SK-N-SH treated with all-trans-retinoic acid at 6 μM for 48 hours (cell line): ENCODE measurements at regions not wholly inside any gene's neighbourhood (a gene's known extent, or its start where the extent isn't known, plus 50 kb on each side); places are given as distances from the start of the nearest gene placed in this dataset.

Experiments
- ARNTL ChIP-seq: fragments of 450-650 bp; formaldehyde crosslinking; IDR thresholded peaks from 2 replicates; pipeline ENCODE4 v1.5.0; 2020; ENCODE audit warnings: low read depth, mild to moderate bottlenecking, moderate library complexity, borderline replicate concordance
- ESRRG ChIP-seq: fragments of 250-450 bp; sonication (Bioruptor Pico); IDR thresholded peaks from 2 replicates; pipeline ENCODE4 v1.6.1; 2021; ENCODE audit warnings: mild to moderate bottlenecking
- GLIS3 ChIP-seq: fragments of 250-450 bp; sonication (Bioruptor Pico); IDR thresholded peaks from 2 replicates; pipeline ENCODE4 v1.5.0; 2020; ENCODE audit warnings: mild to moderate bottlenecking, moderate library complexity
- OSR1 ChIP-seq: fragments of 250-450 bp; sonication (Bioruptor Pico); IDR thresholded peaks from 2 replicates; pipeline ENCODE4 v1.8.0; 2022; ENCODE audit warnings: moderate library complexity, mild to moderate bottlenecking, inconsistent platforms
- ZFP3 ChIP-seq: fragments of 250-450 bp; sonication (Bioruptor Pico); IDR thresholded peaks from 2 replicates; pipeline ENCODE4 v1.5.0; 2020; ENCODE audit warnings: mild to moderate bottlenecking, moderate library complexity
- ZFP30 ChIP-seq: fragments of 450-650 bp; formaldehyde crosslinking; IDR thresholded peaks from 2 replicates; pipeline ENCODE4 v1.5.0; 2022; ENCODE audit warnings: mild to moderate bottlenecking, moderate library complexity
- ZNF565 ChIP-seq: fragments of 450-650 bp; formaldehyde crosslinking; conservative IDR thresholded peaks from 2 replicates; pipeline ENCODE4 v1.5.0; 2020; ENCODE audit warnings: low read depth, mild to moderate bottlenecking, moderate library complexity
- ZNF70 ChIP-seq: fragments of 450-650 bp; formaldehyde crosslinking; IDR thresholded peaks from 2 replicates; pipeline ENCODE4 v1.5.0; 2020; ENCODE audit warnings: mild to moderate bottlenecking, moderate library complexity
- TF ChIP-seq, protein P1 (sequence below): fragments of 250-450 bp; sonication (Bioruptor Pico); IDR thresholded peaks from 2 replicates; pipeline ENCODE4 v1.5.1; 2020; ENCODE audit warnings: low read depth, mild to moderate bottlenecking, moderate library complexity
- TF ChIP-seq, protein P2 (sequence below): fragments of 250-450 bp; sonication (Bioruptor Pico); IDR thresholded peaks from 2 replicates; pipeline ENCODE4 v1.8.0; 2021; ENCODE audit warnings: low read depth, mild to moderate bottlenecking, moderate library complexity, borderline replicate concordance
- TF ChIP-seq, protein P3 (sequence below): fragments of 250-450 bp; sonication (Bioruptor Pico); IDR thresholded peaks from 2 replicates; pipeline ENCODE4 v1.8.0; 2020; ENCODE audit warnings: mild to moderate bottlenecking, moderate library complexity, borderline replicate concordance

DNA sequence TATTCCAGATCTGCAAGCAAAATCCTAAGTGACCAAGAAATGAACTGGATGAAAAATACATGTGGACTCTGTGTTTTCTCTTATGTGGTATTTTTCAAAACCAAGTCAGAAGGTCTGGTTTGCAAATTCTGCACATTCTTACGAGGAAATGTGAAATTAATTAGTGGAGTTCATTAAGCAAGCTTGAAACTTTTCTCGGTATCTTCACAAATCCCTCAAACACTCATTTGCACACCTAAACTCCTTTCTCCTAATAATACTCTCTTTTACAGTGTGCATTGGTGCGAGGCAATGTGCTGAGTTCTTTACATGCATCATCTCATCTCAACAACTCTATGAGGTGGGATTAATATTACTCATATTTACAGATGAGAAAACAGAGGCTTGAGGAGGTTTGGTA is 82.1 kb downstream of the MTERF1 start:
- TF ChIP-seq OSR1 (CRISPR knock-in tag) (no peak), ZFP30 (CRISPR knock-in tag) (no peak), ZNF70 (CRISPR knock-in tag) (no peak), ESRRG (no peak), ZFP3 (CRISPR knock-in tag) (no peak), ARNTL (CRISPR knock-in tag) (no peak), ZNF565 (CRISPR knock-in tag) (no peak), GLIS3 (CRISPR knock-in tag) (no peak)
- TF ChIP-seq, protein P1, sequence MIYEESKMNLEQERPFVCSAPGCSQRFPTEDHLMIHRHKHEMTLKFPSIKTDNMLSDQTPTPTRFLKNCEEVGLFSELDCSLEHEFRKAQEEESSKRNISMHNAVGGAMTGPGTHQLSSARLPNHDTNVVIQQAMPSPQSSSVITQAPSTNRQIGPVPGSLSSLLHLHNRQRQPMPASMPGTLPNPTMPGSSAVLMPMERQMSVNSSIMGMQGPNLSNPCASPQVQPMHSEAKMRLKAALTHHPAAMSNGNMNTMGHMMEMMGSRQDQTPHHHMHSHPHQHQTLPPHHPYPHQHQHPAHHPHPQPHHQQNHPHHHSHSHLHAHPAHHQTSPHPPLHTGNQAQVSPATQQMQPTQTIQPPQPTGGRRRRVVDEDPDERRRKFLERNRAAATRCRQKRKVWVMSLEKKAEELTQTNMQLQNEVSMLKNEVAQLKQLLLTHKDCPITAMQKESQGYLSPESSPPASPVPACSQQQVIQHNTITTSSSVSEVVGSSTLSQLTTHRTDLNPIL (CRISPR knock-in tag) = no peak
- TF ChIP-seq, protein P2, sequence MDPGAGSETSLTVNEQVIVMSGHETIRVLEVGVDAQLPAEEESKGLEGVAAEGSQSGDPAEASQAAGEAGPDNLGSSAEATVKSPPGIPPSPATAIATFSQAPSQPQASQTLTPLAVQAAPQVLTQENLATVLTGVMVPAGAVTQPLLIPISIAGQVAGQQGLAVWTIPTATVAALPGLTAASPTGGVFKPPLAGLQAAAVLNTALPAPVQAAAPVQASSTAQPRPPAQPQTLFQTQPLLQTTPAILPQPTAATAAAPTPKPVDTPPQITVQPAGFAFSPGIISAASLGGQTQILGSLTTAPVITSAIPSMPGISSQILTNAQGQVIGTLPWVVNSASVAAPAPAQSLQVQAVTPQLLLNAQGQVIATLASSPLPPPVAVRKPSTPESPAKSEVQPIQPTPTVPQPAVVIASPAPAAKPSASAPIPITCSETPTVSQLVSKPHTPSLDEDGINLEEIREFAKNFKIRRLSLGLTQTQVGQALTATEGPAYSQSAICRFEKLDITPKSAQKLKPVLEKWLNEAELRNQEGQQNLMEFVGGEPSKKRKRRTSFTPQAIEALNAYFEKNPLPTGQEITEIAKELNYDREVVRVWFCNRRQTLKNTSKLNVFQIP = no peak
- TF ChIP-seq, protein P3, sequence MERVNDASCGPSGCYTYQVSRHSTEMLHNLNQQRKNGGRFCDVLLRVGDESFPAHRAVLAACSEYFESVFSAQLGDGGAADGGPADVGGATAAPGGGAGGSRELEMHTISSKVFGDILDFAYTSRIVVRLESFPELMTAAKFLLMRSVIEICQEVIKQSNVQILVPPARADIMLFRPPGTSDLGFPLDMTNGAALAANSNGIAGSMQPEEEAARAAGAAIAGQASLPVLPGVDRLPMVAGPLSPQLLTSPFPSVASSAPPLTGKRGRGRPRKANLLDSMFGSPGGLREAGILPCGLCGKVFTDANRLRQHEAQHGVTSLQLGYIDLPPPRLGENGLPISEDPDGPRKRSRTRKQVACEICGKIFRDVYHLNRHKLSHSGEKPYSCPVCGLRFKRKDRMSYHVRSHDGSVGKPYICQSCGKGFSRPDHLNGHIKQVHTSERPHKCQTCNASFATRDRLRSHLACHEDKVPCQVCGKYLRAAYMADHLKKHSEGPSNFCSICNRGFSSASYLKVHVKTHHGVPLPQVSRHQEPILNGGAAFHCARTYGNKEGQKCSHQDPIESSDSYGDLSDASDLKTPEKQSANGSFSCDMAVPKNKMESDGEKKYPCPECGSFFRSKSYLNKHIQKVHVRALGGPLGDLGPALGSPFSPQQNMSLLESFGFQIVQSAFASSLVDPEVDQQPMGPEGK (CRISPR knock-in tag) = no peak
